ENCODE measurements at regions not wholly inside any gene's neighbourhood (a gene's known extent, or its start where the extent isn't known, plus 50 kb on each side); places are given as distances from the start of the nearest gene placed in this dataset.

GRCh38 chr16:55255733-55256282, 68.2 kb upstream of the IRX6 start:
- DNase-seq: no peak
- TF ChIP-seq POLR2A (IDR thresholded peaks at IDR 0.05) (no peak), CTCF (IDR thresholded peaks at IDR 0.05) (no peak)
- Histone ChIP-seq H3K4me1 (no peaks in the 10 kb centered on the region), H3K9me3 (no peaks in the 10 kb centered on the region), H3K27me3 (no peaks in the 10 kb centered on the region), H3K27ac (no peak overlapping the region), H3K36me3 (no peaks in the 10 kb centered on the region), H3K4me3 (replicated peaks in 1 of 3) (no peak overlapping the region)
- WGBS, 2 donors: 76 to 88% methylated on average over 9 of the region's 9 CpGs
- intact Hi-C loops (cut with DNase I): no loop called here

DNA sequence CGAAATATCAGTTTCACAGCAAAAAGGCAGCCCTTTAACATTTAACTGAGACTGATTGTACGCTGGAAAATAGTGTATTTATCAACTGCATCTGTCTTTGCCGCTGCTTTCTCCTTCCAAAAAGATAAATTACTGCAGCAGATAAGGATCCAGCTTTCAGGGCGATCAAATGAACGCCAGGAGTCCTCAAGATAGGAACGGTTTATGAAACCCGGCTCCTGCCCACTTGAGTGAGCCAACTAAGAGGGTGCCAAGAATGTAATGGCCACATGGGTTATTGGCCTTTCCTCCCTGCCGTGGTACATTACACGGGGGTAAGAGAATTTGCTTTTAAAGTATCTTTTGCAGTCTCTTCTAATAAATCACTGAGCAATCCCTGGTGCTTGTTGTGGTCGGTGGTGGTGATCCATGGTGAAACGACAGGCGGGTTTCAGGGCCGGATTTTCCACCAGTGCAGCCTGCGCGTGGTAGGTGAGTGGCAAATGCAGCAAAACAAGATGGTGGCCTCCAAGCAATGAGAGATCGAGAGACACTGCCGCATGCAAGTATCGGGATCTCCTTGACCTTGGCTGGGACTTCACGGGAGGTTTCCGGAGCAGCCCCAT, 67.5 kb upstream of the IRX6 start:
- TF ChIP-seq CTCF (IDR thresholded peaks at IDR 0.05) (no peak), POLR2A (IDR thresholded peaks at IDR 0.05) (no peak)
- Histone ChIP-seq H3K4me1 (no peaks in the 10 kb centered on the region), H3K36me3 (no peaks in the 10 kb centered on the region), H3K27ac (no peak overlapping the region), H3K9me3 (no peaks in the 10 kb centered on the region), H3K4me3 (replicated peaks in 1 of 3) (no peak overlapping the region), H3K27me3 (no peaks in the 10 kb centered on the region)
- DNase-seq: no peak
- intact Hi-C loops (cut with DNase I): no loop called here
- 68 to 76% methylated on average over 20 of the region's 20 CpGs for WGBS, 2 donors

DNA sequence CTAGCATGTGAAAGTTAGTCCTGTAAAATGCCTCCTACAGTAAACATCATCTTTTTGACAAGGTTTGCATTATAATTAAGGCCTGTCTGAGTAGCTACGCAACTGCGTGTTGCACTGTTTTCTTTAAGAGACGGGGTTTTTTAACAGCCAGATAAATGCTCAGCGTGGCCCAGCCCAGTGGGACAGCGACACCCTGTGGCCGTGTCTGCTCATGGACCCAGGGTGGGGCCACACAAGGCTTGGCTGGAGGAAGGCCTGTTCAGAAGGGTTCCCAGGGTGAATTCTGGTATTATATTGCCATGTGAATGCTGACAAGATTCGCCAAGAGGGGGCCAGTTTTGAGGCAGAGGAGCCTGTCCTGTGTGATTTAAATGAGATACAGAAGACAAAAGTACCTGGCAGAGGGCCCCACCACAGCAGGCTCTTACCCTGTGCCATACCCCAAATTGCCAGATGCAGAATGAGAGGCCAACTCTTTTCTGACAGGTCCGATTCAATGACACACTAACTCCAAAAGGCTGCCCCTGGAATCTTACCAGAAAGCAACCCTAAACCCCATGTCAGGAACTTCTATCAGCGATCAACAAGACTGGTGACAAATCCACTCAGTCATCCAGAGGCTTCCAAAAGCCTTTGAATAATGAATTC, 65.9 kb upstream of the IRX6 start:
- H3K4me1 ChIP-seq: no peaks in the 10 kb centered on the region
- H3K27ac ChIP-seq: no peak overlapping the region
- no peaks in the 10 kb centered on the region for H3K36me3 ChIP-seq
- no peak for TF ChIP-seq POLR2A (IDR thresholded peaks at IDR 0.05)
- peak in 4 of 6 experiments; percentile 44 to 59 (median 50) for TF ChIP-seq CTCF (IDR thresholded peaks at IDR 0.05)
- H3K9me3 ChIP-seq: no peaks in the 10 kb centered on the region
- no peaks in the 10 kb centered on the region for H3K27me3 ChIP-seq
- peak; percentile 35 to 52 for DNase-seq
- H3K4me3 ChIP-seq (replicated peaks in 1 of 3): no peak overlapping the region
- WGBS, 2 donors: 43 to 48% methylated on average over 9 of the region's 9 CpGs
- intact Hi-C loops (cut with DNase I): no loop called here

GRCh38 chr16:55261301-55261700, 62.7 kb upstream of the IRX6 start:
- no peak for DNase-seq
- 75 to 84% methylated on average over 3 of the region's 3 CpGs for WGBS, 2 donors
- no peaks in the 10 kb centered on the region for H3K27me3 ChIP-seq
- no peaks in the 10 kb centered on the region for H3K9me3 ChIP-seq
- intact Hi-C loops (cut with DNase I): no loop called here
- H3K4me1 ChIP-seq: no peaks in the 10 kb centered on the region
- no peak overlapping the region for H3K4me3 ChIP-seq (replicated peaks in 1 of 3)
- TF ChIP-seq POLR2A (IDR thresholded peaks at IDR 0.05) (no peak), CTCF (IDR thresholded peaks at IDR 0.05) (no peak)
- no peak overlapping the region for H3K27ac ChIP-seq
- H3K36me3 ChIP-seq: no peaks in the 10 kb centered on the region
